ENCODE measurements at regions not wholly inside any gene's neighbourhood (a gene's known extent, or its start where the extent isn't known, plus 50 kb on each side); places are given as distances from the start of the nearest gene placed in this dataset.

GRCh38 chr12:19771858-19772257, 332.6 kb downstream of the AEBP2 start:
- TF ChIP-seq CTCF (IDR thresholded peaks at IDR 0.05) (no peak), REST (IDR thresholded peaks at IDR 0.05; ENCODE audit: insufficient read depth in 1 of 2, low read depth in 2 of 2, low read length in 1 of 2) (no peak)
